ENCODE measurements at regions not wholly inside any gene's neighbourhood (a gene's known extent, or its start where the extent isn't known, plus 50 kb on each side); places are given as distances from the start of the nearest gene placed in this dataset.

GRCh38 chr14:58946431-58946830 is 242.0 kb upstream of the DAAM1 start:
- TF ChIP-seq CTCF (IDR thresholded peaks at IDR 0.05) (no peak), POLR2A (IDR thresholded peaks at IDR 0.05) (no peak)
